ENCODE measurements at regions not wholly inside any gene's neighbourhood (a gene's known extent, or its start where the extent isn't known, plus 50 kb on each side); places are given as distances from the start of the nearest gene placed in this dataset.

DNA sequence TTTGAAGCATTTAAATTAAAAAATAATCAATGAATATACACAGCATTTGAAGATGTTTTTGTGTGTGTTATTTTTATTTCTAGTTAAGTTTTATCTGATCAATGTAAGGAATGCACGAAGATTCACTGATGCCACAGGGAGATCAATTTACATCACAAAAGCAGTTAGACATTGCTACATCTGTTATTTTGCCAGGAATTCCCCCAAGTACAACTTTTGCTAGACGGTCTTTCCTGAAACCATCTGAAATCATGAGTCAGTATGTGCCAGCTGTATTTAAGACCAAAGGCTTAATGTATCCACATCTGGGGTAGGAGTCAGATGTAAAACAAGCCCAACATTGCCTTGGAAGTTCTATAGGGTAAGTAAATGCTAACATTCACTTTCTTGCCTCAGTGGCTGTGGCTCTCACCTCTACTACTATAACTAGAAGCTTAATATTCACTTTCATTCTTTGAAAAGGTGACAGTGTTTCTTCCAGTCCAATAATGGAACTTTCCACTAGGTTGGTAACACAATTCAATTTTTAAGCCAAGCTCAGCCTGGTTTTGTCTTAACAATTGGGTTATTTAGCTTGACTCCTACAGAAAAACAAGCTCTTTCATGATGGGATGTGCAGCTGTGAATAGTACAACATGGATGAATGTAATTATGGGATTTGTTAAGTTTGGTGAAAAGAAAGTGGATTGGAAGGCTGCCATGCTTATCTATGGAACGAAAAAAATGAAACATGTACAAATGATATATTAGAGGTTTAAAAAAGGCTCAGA, 385.4 kb upstream of the TMEM132C start:
- TF ChIP-seq, protein P1, sequence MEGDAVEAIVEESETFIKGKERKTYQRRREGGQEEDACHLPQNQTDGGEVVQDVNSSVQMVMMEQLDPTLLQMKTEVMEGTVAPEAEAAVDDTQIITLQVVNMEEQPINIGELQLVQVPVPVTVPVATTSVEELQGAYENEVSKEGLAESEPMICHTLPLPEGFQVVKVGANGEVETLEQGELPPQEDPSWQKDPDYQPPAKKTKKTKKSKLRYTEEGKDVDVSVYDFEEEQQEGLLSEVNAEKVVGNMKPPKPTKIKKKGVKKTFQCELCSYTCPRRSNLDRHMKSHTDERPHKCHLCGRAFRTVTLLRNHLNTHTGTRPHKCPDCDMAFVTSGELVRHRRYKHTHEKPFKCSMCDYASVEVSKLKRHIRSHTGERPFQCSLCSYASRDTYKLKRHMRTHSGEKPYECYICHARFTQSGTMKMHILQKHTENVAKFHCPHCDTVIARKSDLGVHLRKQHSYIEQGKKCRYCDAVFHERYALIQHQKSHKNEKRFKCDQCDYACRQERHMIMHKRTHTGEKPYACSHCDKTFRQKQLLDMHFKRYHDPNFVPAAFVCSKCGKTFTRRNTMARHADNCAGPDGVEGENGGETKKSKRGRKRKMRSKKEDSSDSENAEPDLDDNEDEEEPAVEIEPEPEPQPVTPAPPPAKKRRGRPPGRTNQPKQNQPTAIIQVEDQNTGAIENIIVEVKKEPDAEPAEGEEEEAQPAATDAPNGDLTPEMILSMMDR (IDR thresholded peaks at IDR 0.05): no peak
- TF ChIP-seq POLR2A (IDR thresholded peaks at IDR 0.05): no peak
- Histone ChIP-seq H3K27me3 (no peaks in the 10 kb centered on the region), H3K4me3 (no peak overlapping the region), H3K9me3 (no peaks in the 10 kb centered on the region), H3K27ac (no peak overlapping the region), H3K4me1 (no peaks in the 10 kb centered on the region), H3K36me3 (no peaks in the 10 kb centered on the region)
- intact Hi-C loops (cut with DNase I): no loop called here
- 28 to 33% methylated on average over 3 of the region's 3 CpGs for whole genome bisulfite sequencing, 2 donors
- DNase-seq: no peak

DNA sequence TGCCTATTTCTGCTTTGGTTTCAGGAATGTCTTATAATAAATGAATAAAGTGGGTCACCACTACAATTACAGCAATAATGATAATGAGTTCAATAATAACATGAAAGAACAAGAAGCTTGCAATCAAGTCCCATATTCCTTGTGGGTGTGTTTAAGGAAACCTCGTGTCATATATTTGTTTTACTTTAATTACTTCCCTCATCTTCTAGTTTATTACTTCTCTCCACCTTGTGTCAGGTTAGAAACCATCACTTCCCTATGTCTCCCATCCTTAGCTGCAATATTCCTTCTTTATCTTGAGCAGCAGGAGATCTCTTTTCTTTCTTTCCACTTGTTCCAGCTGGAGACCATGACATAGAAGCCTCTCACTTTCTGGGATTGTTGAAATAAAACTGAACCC, 384.0 kb upstream of the TMEM132C start:
- no peak for TF ChIP-seq POLR2A (IDR thresholded peaks at IDR 0.05)
- TF ChIP-seq, protein P1 (IDR thresholded peaks at IDR 0.05): no peak
- no peaks in the 10 kb centered on the region for H3K9me3 ChIP-seq
- no peaks in the 10 kb centered on the region for H3K36me3 ChIP-seq
- WGBS, 2 donors: 45 to 50% methylated on average over 1 of the region's 1 CpG
- H3K27ac ChIP-seq: no peak overlapping the region
- DNase-seq: no peak
- no peaks in the 10 kb centered on the region for H3K27me3 ChIP-seq
- H3K4me1 ChIP-seq: no peaks in the 10 kb centered on the region
- H3K4me3 ChIP-seq: no peak overlapping the region
- intact Hi-C loops (cut with DNase I): no loop called here

DNA sequence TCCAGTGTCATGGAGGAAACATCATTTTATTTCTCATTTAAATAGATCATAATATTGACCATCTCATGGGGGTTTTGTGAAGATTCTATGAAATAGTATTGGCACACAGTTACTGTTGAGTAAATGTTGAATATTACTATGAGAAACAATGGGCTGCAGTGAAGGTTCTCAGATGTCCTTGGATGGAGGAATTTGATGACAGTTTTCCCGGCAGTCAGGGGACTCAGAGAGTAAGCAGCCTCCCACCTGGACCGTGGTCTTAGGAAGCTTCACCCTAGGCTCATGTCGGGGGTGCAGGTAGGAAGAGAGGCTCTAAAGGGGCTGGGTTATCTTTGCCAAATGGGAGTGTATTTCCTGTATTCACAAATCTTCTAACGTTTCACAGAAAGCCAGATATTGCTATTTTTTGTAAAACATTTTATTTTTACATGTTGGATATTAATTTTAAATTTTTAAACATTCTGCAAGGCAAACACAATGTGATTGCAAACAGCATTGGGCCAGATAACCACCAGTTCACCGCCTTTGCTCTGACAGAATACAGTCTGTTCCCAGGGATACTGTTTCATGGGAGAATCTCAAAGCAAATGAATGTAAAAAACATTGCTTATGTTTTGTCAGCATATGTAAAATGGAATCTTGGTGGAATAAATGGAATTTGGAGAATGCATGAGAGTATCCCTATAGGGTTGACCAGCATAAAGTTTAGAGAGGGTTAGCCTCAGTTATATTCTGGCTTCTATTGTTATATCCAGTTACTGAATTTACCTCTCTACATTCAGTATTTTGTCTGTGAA, 380.8 kb upstream of the TMEM132C start:
- Histone ChIP-seq H3K4me3 (no peak overlapping the region), H3K36me3 (no peaks in the 10 kb centered on the region), H3K27me3 (no peaks in the 10 kb centered on the region), H3K4me1 (no peaks in the 10 kb centered on the region), H3K27ac (no peak overlapping the region), H3K9me3 (no peaks in the 10 kb centered on the region)
- DNase-seq: no peak
- TF ChIP-seq POLR2A (IDR thresholded peaks at IDR 0.05): no peak
- TF ChIP-seq, protein P1 (IDR thresholded peaks at IDR 0.05): no peak
- intact Hi-C loops (cut with DNase I): no loop called here
- WGBS, 2 donors: 56 to 58% methylated on average over 5 of the region's 5 CpGs

DNA sequence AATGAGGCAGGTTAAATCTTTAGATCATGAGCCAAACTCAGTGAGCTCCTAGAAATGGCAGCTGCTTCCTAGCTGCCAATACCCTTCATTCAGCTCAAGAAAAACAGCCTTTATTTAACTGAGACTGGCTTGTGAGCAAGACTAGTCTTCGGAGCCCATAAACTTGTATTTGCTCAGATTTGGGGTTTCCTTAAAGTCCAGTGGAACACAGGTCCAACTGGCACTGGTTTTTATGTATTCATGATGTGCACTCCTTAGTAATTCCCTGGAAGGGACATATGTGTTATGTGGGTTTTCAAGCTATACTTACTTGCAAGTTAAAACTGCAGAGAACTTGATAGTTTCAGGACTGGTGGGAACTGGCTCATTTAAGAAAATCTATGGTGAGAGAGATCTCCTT, 380.1 kb upstream of the TMEM132C start:
- H3K4me1 ChIP-seq: no peaks in the 10 kb centered on the region
- 60 to 63% methylated on average over 1 of the region's 1 CpG for WGBS, 2 donors
- H3K27me3 ChIP-seq: no peaks in the 10 kb centered on the region
- H3K9me3 ChIP-seq: no peaks in the 10 kb centered on the region
- TF ChIP-seq POLR2A (IDR thresholded peaks at IDR 0.05): no peak
- TF ChIP-seq, protein P1 (IDR thresholded peaks at IDR 0.05): no peak
- intact Hi-C loops (cut with DNase I): no loop called here
- H3K36me3 ChIP-seq: no peaks in the 10 kb centered on the region
- H3K27ac ChIP-seq: no peak overlapping the region
- no peak overlapping the region for H3K4me3 ChIP-seq
- DNase-seq: no peak
